MM.1S (cell line): ENCODE measurements at regions not wholly inside any gene's neighbourhood (a gene's known extent, or its start where the extent isn't known, plus 50 kb on each side); places are given as distances from the start of the nearest gene placed in this dataset.

ENCODE experiments used
- EZH2 ChIP-seq: fragments of 300-600 bp; sonication (generic); optimal IDR thresholded peaks from 2 replicates; pipeline ENCODE3; 2017; ENCODE audit warnings: low read depth, mild to moderate bottlenecking, antibody characterized with exemption, low read length, mixed read lengths
- EZH2phosphoT487 ChIP-seq: fragments of 300-600 bp; sonication (generic); IDR thresholded peaks from 2 replicates; pipeline ENCODE4 v1.6.1; 2018; ENCODE audit warnings: antibody characterized with exemption, low read length
- TF ChIP-seq, protein P1 (sequence below): fragments of 300-600 bp; sonication (generic); IDR thresholded peaks from 2 replicates; pipeline ENCODE4 v1.5.1; 2016; ENCODE audit warnings: antibody characterized with exemption, low read length, mixed read lengths

DNA sequence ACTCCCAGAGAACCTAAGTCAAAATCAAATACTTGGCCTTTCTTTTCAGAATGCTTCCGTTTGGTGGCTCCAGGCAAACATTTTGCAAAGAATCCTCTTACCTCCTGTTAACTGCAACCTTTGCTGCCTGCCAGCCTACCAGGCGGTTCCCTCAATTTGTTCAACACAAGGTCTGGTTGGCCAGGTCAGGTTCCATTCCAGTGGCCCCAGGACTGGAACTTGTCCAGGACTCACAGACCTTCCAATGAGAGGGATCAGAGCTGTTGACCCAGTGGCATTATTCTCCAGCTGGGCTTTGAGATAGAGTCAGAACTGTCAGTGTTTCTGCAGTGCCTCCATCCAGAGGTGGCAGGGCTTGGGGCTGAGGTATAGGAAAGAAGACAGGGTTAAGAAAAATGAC lies 137.0 kb downstream of the NEUROD6 start:
- TF ChIP-seq, protein P1, sequence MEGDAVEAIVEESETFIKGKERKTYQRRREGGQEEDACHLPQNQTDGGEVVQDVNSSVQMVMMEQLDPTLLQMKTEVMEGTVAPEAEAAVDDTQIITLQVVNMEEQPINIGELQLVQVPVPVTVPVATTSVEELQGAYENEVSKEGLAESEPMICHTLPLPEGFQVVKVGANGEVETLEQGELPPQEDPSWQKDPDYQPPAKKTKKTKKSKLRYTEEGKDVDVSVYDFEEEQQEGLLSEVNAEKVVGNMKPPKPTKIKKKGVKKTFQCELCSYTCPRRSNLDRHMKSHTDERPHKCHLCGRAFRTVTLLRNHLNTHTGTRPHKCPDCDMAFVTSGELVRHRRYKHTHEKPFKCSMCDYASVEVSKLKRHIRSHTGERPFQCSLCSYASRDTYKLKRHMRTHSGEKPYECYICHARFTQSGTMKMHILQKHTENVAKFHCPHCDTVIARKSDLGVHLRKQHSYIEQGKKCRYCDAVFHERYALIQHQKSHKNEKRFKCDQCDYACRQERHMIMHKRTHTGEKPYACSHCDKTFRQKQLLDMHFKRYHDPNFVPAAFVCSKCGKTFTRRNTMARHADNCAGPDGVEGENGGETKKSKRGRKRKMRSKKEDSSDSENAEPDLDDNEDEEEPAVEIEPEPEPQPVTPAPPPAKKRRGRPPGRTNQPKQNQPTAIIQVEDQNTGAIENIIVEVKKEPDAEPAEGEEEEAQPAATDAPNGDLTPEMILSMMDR = no peak
- TF ChIP-seq EZH2 = no peak
- TF ChIP-seq EZH2phosphoT487 = no peak
